Endothelial cell of umbilical vein (primary cell): ENCODE measurements at regions not wholly inside any gene's neighbourhood (a gene's known extent, or its start where the extent isn't known, plus 50 kb on each side); places are given as distances from the start of the nearest gene placed in this dataset.

ENCODE experiments used
- BruUV-seq: library from RNA; stranded (reverse); fragments of 400-500 nt; replicated peaks from 2 replicates; lab custom pipeline; 2021; lab: Mats Ljungman, UMichigan
- CTCF ChIA-PET: fragments of 300-600, 350-600 bp; sonication (Branson Sonifier 250); formaldehyde crosslinking; loops from one replicate; lab custom pipeline; 2021; ENCODE audit warnings: antibody characterized with exemption, inconsistent platforms; lab: Charles Lee
- POLR2A ChIA-PET: fragments of 300-600, 350-600 bp; sonication (Branson Sonifier 250); formaldehyde crosslinking; loops from one replicate; lab custom pipeline; 2021; ENCODE audit warnings: antibody characterized with exemption, inconsistent platforms; lab: Charles Lee
- DNase-seq: peaks from one replicate; pipeline ENCODE4 v3.0.0-alpha.2; 2011; ENCODE audit warnings: low read depth, low spot score
- FAIRE-seq: peaks from 2 replicates; lab custom pipeline; 2011; peaks lifted over from hg19 to GRCh38; lab: Jason Lieb, UNC
- H2AFZ ChIP-seq: 2 replicates; pipeline ENCODE4 v1.6.0; 2012; ENCODE audit warnings: low read depth, low read length, control low read depth, inconsistent platforms
- H3K27ac ChIP-seq: 2 replicates; pipeline ENCODE4 v1.5.1; 2011; ENCODE audit warnings: low read depth, mild to moderate bottlenecking, control low read depth, low read length, moderate library complexity; ENCODE audit not compliant: insufficient read depth
- H3K27me3 ChIP-seq, 2 experiments: 2 replicates each; pipeline versions ENCODE4 v1.6.0 to v1.6.1; 2011; ENCODE audit warnings: low read length in 2 of 2, mixed read lengths in 1 of 2; ENCODE audit not compliant: control insufficient read depth in 2 of 2, insufficient read depth in 2 of 2
- H3K36me3 ChIP-seq, 2 experiments: 2 replicates in 1 of 2; 3 replicates in 1 of 2; pipeline ENCODE4 v1.5.1; 2011; ENCODE audit warnings: low read length in 2 of 2, mild to moderate bottlenecking in 1 of 2, moderate library complexity in 1 of 2; ENCODE audit not compliant: control insufficient read depth in 2 of 2, insufficient read depth in 2 of 2; ENCODE audit errors: extremely low read depth in 1 of 2
- H3K4me1 ChIP-seq: 3 replicates; pipeline ENCODE4 v1.5.1; 2011; ENCODE audit warnings: mild to moderate bottlenecking, low read length; ENCODE audit not compliant: control insufficient read depth, insufficient read depth; ENCODE audit errors: extremely low read depth
- H3K4me2 ChIP-seq: 2 replicates; pipeline ENCODE4 v1.6.1; 2011; ENCODE audit warnings: low read length, control low read depth, mixed read lengths; ENCODE audit not compliant: insufficient read depth
- H3K4me3 ChIP-seq, 3 experiments: fragments of 200-600 bp in 1 of 3; sonication (generic), shearing (Covaris generic) in 1 of 3; replicated peaks in 1 of 3; 2 replicates each; pipeline ENCODE4 v1.5.1; 2011 to 2016; ENCODE audit warnings: control low read depth in 3 of 3, low read length in 3 of 3, mild to moderate bottlenecking in 2 of 3, inconsistent platforms in 1 of 3, low read depth in 1 of 3, moderate library complexity in 1 of 3; ENCODE audit not compliant: insufficient read depth in 1 of 3
- H3K79me2 ChIP-seq: 2 replicates; pipeline ENCODE4 v1.6.0; 2012; ENCODE audit warnings: low read length, inconsistent platforms; ENCODE audit not compliant: control insufficient read depth, insufficient read depth
- H3K9ac ChIP-seq: replicated peaks from 2 replicates; pipeline ENCODE3; 2011; ENCODE audit warnings: low read length, control low read depth; ENCODE audit not compliant: insufficient read depth; ENCODE audit errors: extremely low read depth
- H3K9me1 ChIP-seq: replicated peaks from 3 replicates; pipeline ENCODE4 v1.6.0; 2011; ENCODE audit warnings: mild to moderate bottlenecking, low read length; ENCODE audit not compliant: control insufficient read depth, insufficient read depth; ENCODE audit errors: extremely low read depth
- H3K9me3 ChIP-seq: replicated peaks from 2 replicates; pipeline ENCODE4 v1.5.1; 2012; ENCODE audit warnings: low read length, inconsistent platforms; ENCODE audit not compliant: control insufficient read depth, insufficient read depth
- H4K20me1 ChIP-seq: replicated peaks from 2 replicates; pipeline ENCODE3; 2011; ENCODE audit warnings: mild to moderate bottlenecking, low read length; ENCODE audit not compliant: control insufficient read depth, insufficient read depth; ENCODE audit errors: extremely low read depth
- EZH2 ChIP-seq: IDR thresholded peaks from 2 replicates; pipeline ENCODE4 v1.6.1; 2012; ENCODE audit warnings: borderline replicate concordance, low read depth, mild to moderate bottlenecking, moderate library complexity, low read length, inconsistent platforms; ENCODE audit not compliant: severe bottlenecking
- FOS ChIP-seq: IDR thresholded peaks from 2 replicates; pipeline ENCODE4 v1.6.1; 2011; ENCODE audit warnings: mild to moderate bottlenecking, low read length, moderate library complexity, borderline replicate concordance; ENCODE audit not compliant: insufficient read depth
- GATA2 ChIP-seq: IDR thresholded peaks from 2 replicates; pipeline ENCODE4 v1.7.0; 2011; ENCODE audit warnings: low read depth, mild to moderate bottlenecking, moderate library complexity, mixed read lengths, low read length; ENCODE audit not compliant: insufficient read length, insufficient read depth
- JUN ChIP-seq: IDR thresholded peaks from 2 replicates; pipeline ENCODE4 v1.6.1; 2011; ENCODE audit warnings: borderline replicate concordance, low read depth; ENCODE audit not compliant: insufficient read length, insufficient read depth
- MAX ChIP-seq: IDR thresholded peaks from 2 replicates; pipeline ENCODE4 v1.6.1; 2011; ENCODE audit not compliant: insufficient read depth, insufficient read length
- MYC ChIP-seq: IDR thresholded peaks from one replicate; pipeline ENCODE4 v1.6.1; 2011; ENCODE audit warnings: mild to moderate bottlenecking, low read depth, low read length
- POLR2A ChIP-seq: IDR thresholded peaks from 2 replicates; pipeline ENCODE4 v1.6.1; 2012; ENCODE audit warnings: low read depth, mild to moderate bottlenecking, control low read depth, low read length
- POLR2AphosphoS5 ChIP-seq: IDR thresholded peaks from 2 replicates; pipeline ENCODE4 v1.6.1; 2012; ENCODE audit warnings: low read depth, mild to moderate bottlenecking, control low read depth, low read length, moderate library complexity; ENCODE audit not compliant: insufficient read depth
- dilution Hi-C: fragments of 300-500 bp; cut with MboI; formaldehyde crosslinking; loops from one replicate; pipeline ENCODE4 v1.15.0; 2019; ENCODE audit warnings: low sequenced_read_pairs; ENCODE audit not compliant: extremely low pct_ligation_motif_present
- intact Hi-C: fragments of 100-400 bp; cut with micrococcal nuclease; formaldehyde crosslinking; loops from one replicate; pipeline ENCODE4 v1.10.0; 2022
- TF ChIP-seq, protein P1 (sequence below), 2 donors: IDR thresholded peaks; 1 replicate in 1 of 2; 2 replicates in 1 of 2; pipeline ENCODE4 v1.5.1; 2011; ENCODE audit warnings: low read length in 2 of 2, mild to moderate bottlenecking in 2 of 2, moderate library complexity in 2 of 2, control low read depth in 1 of 2, inconsistent platforms in 1 of 2, low read depth in 1 of 2; ENCODE audit not compliant: insufficient read depth in 1 of 2; ENCODE audit errors: extremely low read depth in 1 of 2

DNA sequence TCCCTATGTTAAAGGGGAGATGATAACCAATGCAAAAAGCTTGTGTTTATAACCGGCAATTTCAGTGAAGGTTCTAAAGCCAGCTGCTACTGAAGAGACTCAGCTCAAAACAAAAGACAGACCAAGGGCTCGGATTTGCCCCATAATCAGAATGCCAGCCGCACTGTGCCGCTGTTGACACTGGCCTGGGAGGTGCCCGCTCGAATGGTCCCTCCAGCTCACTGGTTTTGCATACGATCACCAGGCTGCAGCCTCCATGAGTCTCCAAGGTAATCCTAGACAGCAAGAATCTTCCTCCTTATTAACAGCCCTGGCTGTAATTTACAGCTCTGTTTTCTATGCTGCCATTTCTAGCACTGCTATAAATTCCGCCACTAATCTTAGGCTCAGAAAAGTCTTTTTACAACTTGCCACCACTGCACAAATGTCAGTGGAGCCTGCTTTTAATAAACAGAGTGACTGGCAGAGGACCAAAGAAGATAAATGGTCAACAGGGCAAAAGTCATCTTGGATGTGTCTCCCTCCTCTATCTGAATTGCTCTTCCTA is 155.7 kb upstream of the SH3BP4 start:
- Histone ChIP-seq H3K79me2 (no peaks in the 10 kb centered on the region), H3K4me3 (no peak overlapping the region), H3K27ac (no peak overlapping the region), H3K9me1 (no peaks in the 10 kb centered on the region), H2AFZ (no peak overlapping the region), H3K27me3 (peaks cover 20% of the 10 kb centered on the region in 2 experiments), H3K9ac (no peak overlapping the region), H3K36me3 (no peaks in the 10 kb centered on the region), H3K9me3 (no peaks in the 10 kb centered on the region), H3K4me1 (no peaks in the 10 kb centered on the region), H3K4me2 (no peak overlapping the region), H4K20me1 (no peaks in the 10 kb centered on the region)
- ChIA-PET POLR2A (no interaction called here), CTCF (interaction anchor here (0.7 to 1.3 kb wide), 3 partner anchors 24 to 321 kb away, joined by 3 to 4 read pairs (median 3); no protein-coding TSS in a partner anchor)
- no peak for TF ChIP-seq POLR2AphosphoS5
- TF ChIP-seq GATA2: no peak
- TF ChIP-seq, protein P1, sequence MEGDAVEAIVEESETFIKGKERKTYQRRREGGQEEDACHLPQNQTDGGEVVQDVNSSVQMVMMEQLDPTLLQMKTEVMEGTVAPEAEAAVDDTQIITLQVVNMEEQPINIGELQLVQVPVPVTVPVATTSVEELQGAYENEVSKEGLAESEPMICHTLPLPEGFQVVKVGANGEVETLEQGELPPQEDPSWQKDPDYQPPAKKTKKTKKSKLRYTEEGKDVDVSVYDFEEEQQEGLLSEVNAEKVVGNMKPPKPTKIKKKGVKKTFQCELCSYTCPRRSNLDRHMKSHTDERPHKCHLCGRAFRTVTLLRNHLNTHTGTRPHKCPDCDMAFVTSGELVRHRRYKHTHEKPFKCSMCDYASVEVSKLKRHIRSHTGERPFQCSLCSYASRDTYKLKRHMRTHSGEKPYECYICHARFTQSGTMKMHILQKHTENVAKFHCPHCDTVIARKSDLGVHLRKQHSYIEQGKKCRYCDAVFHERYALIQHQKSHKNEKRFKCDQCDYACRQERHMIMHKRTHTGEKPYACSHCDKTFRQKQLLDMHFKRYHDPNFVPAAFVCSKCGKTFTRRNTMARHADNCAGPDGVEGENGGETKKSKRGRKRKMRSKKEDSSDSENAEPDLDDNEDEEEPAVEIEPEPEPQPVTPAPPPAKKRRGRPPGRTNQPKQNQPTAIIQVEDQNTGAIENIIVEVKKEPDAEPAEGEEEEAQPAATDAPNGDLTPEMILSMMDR (IDR thresholded peaks at IDR 0.05; ENCODE audit: extremely low read depth in 1 of 2, insufficient read depth in 1 of 2, low read depth in 1 of 2, low read length in 2 of 2): no peak
- TF ChIP-seq EZH2: no peak
- TF ChIP-seq JUN: no peak
- no peak for TF ChIP-seq MAX
- TF ChIP-seq FOS: no peak
- TF ChIP-seq POLR2A: no peak
- TF ChIP-seq MYC: no peak
- DNase-seq: no peak
- no peak for FAIRE-seq
- dilution Hi-C loops: no loop called here
- intact Hi-C loops: no loop called here
- no TSS peak for BruUV-seq
